ENCODE measurements at regions not wholly inside any gene's neighbourhood (a gene's known extent, or its start where the extent isn't known, plus 50 kb on each side); places are given as distances from the start of the nearest gene placed in this dataset.

- TF ChIP-seq CTCF (conservative IDR thresholded peaks at IDR 0.05) (no peak), EZH2 (IDR thresholded peaks at IDR 0.05; ENCODE audit: low read depth) (no peak)
These were observed 335.4 kb downstream of the RRAGC start for GRCh38 chr1:38524025-38524641.

Measured in PC-9 (cell line).